Stimulated activated CD4-positive, alpha-beta T cell treated with anti-CD3 and anti-CD28 coated beads, Interleukin-1b, Interleukin-23, amount 100 ng/mL, for 4 hours (primary cell): ENCODE measurements at regions not wholly inside any gene's neighbourhood (a gene's known extent, or its start where the extent isn't known, plus 50 kb on each side); places are given as distances from the start of the nearest gene placed in this dataset.
"Not testable (repeated sequence)": the region's sequence is repeated elsewhere in the genome, so short reads cannot be mapped to it uniquely, and the experiment has no call there.

ENCODE experiments used
- DNase-seq, 2 donors: peaks; one replicate each; pipeline ENCODE4 v3.0.0-alpha.2; 2020; ENCODE audit warnings: low read depth in 2 of 2

DNA sequence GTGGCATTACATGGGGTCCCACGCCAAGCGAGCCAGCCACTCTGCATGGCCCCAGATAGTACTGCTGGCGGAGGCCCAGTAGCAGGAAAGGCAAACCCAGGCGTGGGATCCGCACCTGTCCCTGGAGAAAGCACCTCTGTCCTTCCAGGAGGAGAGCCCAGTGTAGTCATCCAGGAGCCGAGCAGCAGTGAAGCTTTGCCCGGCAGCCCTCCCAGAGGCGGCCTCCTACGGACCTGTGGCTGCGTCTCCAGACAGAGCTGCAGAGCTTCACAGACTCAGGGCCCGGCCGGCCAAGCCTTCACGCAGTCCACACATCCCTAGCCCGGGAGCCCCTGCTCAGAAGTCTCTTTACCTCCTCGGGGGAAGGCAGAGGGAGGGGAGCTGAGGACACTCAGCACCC, 100.8 kb upstream of the PPP1R26 start:
- no peak for DNase-seq

DNA sequence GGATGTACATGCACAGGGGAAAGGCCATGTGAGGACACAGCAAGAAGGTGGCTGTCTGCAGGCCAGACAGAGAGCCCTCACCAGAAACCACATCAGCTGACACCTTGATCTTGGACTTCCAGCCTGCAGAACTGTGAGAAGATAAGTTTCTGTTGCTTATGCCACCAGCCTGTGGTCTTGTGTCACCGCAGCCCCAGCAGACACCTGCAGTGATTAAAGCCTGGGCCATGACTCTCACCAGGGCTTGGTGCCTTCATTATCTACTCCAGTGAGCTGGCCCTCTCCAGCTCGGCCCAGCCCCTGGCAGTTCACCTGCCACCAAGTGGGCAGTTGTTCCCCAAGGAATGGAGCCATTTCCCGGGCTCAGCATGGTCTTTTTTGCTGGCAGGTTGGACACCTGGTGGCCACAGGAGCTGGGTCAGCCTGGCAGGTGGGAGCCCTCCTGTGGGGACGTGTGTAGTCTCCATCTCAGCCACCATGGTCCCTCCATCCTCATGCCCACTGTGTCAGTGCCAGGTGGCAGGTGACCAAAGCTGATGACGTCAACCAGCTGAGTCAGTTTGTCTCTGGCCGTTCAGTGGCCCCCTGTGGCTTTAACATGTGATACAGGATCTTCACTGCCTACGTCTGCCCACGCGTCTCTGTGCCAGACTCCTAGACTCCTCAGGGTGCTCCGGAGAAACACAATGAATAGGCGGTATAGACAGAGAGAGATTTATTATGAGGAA, 99.9 kb upstream of the PPP1R26 start:
- no peak for DNase-seq

DNA sequence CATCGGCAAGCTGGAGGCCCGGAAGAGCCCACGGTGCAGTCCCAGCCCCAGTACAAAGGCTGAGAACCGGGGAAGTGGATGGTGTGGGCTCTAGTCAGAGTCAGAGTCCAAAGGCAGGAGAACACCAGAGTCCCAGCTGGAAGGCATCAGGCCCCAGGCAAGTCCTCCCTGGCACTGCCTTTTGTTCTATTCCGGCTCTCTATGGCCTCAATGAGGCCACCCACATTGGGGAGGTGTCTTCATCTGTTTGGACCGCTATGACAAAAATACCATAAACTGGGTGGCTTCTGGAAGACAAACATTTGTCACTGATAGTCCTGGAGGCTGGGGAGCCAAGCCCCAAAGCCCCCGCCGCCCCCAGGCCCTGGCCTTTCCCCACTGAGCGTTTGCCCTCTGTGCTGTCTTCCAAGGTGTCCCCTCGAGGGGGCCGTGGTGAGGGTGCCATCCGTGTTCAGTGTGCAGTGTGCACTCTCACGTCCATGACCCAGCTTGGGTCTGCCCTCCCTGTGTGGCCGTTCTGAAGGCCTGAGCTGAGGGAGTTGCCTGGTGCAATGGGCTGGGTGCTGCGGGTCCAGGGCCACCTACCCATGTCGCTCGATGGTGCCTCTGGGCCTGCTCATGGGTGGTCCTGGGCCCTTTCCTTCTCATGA, 99.1 kb upstream of the PPP1R26 start:
- DNase-seq: no peak

DNA sequence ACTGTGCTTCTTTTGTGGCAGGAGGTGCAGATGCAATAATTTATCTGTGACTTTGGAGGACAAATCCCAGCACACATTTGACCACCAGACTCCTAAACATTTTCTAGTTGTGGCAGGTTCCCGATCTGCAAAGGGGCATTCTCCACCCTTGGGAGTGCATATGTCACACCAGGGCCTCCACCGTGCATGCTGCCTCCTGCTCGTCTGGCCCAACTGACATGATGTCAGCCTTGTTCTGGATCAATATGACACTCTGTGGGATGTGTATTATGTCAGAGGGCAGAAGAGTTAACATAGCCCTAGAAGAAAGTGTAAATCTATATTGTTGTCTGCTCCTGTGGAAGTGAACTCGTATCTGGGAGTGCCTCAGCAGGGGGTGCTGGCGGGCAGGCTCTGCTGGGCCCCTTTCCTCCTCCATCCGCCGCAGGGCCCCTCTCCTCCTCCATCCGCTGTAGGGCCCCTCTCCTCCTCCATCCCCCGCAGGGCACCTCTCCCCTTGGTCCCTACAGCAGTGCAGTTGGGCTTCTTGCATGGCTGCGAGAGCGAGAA, 97.7 kb upstream of the PPP1R26 start:
- DNase-seq: no peak

DNA sequence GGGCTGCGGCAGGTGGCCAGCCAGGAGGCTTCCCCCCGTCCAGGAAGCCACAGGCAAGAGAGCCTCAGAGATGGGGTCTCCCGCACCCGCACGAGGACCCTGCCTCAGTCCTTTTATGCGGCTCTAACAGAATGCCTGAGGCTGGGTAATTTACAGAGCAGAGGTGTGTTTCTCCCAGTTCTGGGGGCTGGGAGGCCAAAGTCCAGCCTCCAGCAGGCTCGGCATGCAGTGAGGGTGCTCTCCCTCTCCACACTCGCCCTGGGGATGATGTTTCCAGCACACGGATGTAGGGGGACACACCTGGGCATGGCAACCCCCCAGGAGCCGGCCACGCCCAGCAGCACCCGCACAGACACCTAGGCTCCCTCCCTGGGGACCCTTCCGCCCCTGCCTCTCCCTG, 95.4 kb upstream of the PPP1R26 start:
- DNase-seq: no peak

DNA sequence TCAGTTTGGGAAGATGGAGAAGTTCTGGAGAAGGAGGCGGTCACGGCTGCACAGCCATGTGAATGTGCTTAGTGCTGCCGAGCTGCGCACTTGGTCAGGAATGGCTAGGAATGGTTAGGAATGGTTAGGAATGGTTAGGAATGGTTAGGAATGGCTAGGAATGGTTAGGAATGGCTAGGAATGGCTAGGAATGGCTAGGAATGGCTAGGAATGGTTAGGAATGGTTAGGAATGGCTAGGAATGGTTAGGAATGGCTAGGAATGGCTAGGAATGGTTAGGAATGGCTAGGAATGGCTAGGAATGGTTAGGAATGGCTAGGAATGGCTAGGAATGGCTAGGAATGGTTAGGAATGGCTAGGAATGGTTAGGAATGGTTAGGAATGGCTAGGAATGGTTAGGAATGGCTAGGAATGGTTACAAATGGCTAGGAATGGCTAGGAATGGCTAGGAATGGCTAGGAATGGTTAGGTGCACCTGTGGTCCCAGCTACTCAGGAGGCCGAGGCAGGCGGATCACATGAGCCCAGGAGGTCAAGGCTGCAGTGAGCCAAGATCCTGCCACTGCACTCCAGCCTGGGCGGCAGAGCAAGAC, 94.7 kb upstream of the PPP1R26 start:
- not testable (repeated sequence) for DNase-seq

DNA sequence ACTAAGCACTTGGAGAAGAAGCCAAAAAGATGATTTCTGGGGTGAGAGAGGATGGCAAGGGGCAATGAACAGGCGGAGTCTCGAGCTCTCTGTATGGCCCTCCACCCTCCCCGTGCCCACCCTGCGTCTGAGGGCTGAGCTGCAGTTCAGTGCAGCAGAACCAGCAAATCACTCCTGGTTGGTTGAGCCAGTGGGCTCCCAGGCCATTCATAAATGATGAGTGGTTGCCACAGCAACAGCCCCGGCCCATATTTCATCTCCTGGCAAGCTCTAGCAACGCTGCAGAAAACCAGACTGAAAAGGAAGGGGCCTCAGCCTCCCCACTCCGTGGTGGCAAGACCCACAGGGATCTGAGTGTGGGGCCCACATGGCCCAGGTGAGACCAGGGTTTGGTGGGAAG, 93.8 kb upstream of the PPP1R26 start:
- no peak for DNase-seq

DNA sequence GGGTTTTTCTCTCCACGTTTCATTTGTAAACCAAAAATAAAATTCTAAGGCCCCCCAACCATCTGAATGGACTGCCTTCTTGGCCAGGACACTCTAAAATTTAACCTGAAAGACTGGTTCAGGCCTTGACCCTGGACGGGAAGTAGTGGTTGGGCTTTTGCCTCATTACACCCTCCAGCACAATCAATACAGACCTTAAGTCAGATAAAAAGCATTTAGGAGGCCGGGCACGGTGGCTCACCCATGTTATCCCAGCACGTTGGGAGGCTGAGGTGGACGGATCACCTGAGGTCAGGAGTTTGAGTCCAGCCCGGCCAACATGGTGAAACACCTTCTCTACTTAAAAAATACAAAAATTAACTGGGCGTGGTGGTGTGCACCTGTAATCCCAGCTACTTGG, 91.6 kb upstream of the PPP1R26 start:
- no peak for DNase-seq

DNA sequence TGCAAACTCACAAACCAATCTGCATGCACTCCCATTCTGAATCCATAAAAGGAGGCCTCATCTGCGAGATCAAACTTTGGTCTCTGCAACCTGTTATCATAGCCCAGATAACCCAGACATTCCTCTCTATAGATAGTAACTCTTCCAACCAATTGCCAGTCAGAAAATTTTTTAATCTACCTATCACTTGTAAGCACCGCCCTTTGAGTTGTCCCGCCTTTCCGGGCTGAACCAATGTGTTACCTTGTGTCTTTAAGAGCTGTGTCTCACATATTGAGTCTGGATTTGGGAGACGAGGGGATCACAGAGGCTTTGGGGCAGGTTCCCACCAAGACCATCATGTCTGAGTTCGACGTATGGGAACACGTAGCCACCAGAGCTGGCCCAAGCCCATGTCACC, 91.1 kb upstream of the PPP1R26 start:
- DNase-seq: no peak

DNA sequence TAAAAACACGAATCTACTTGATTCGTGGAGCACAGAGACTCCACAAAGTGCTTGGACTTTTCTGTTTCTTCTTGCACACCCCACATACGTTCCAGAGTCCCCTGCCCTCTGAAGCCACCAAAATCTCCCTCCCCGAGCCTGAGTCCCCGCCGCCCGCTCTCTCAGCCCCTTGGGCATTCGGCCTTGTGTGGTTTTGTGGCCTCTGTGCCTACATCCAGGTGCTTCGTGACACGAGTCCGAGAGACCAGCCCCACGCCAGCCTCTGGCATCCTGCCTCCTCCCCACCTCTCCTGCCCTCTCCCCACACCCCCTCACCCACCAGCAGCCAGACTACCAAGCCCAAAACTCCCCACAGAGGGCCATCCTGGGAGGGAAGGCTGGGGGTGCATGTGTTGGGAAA, 87.8 kb upstream of the PPP1R26 start:
- no peak for DNase-seq

DNA sequence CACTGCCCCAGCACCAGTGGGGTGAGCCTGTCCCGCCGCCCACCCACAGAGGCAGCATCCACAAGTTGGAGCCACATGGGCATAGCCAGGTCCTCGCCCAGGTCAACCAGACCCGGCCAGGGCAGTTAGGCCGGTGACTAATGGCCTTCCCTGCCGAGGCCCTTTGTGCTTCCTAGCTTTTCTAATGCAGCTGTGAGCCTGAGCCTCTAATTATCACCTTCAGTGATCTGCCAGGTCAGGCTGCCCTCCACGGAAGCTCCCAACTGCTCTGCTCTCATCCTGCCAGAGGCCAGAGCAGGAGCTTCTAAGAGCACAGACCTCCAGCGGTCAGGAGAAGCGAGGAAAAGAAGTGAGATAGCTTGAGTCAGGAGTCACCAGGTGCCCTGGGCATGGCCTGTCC, 87.1 kb upstream of the PPP1R26 start:
- DNase-seq: no peak

DNA sequence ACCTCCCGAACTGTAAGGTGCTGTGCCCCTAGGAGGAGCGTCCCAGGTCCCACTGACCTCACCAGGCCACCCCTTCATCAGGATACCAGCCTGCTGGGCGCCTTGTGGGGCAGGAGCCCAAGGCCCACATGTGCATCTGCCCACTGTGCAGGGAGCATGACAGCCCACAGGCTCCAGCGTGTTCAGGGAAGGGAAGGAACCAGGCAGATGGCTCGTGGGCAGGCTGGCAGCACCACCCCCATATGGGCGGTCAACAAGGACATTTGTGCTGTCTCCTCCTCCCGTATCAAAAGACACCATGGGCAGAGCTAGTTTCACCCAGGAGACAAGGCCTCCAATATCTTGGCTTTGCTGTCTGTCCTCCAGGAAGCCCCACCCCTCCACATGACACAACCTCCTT, 85.5 kb upstream of the PPP1R26 start:
- DNase-seq: no peak

DNA sequence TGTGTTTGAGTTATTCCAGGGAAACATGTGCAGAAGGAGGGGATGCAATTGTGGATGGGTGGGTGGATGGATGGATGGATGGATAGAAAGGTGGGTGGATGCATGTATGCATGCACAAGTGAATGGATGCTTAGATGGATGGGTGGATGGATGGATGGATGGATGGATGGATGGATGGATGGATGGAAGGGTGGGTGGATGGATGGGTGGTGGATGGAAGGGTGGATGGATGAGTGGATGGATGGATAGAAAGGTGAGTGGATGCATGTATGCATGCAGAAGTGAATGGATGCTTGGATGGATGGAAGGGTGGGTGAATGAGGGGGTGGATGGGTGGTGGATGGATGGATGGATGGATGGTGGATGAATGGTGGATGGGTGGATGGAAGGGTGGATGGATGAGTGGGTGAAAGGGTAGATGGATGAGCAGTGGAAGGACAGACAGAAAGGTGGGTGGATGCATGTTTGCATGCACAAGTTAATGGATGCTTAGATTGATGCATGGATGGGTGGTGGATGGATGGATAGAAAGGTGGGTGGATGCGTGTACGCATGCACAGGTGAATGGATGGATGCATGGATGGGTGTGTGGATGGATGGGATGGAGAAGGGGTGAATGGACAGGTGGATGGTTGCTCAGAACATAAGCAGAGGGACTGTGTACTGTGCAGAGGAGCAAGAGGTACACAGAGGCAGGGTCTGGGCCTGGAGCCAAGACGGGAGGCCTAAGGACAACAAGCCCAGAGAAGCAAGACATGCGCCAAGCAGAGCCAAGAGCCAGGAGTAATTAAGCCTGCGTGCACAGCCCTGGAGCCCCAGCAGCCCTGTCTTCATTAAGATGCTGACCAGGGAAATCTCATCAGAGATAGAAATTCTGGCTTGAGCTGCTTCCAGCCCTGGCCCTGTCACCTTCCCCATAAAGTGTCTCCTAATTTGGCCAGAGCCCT, 84.6 kb upstream of the PPP1R26 start:
- DNase-seq: no peak

DNA sequence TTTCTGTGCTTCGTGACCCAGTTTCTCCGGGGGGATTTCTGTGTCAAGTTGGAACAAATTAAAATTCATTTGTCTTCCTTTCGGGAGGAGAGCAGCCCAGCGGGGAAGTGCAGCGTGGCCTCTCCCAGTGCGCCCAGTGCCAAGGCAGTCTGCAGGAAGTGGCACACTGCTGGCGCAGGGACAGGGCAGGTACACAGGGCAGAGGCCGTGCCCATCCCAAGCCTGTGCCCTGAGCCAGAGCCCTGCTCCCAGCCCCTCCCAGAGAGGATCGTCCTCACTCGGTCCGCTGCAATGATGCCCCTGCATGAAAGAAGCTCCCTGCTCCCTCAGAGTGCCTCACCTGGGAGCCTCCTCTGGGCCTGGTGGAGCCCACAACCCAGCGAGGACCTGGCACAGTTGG, 82.4 kb upstream of the PPP1R26 start:
- no peak for DNase-seq

DNA sequence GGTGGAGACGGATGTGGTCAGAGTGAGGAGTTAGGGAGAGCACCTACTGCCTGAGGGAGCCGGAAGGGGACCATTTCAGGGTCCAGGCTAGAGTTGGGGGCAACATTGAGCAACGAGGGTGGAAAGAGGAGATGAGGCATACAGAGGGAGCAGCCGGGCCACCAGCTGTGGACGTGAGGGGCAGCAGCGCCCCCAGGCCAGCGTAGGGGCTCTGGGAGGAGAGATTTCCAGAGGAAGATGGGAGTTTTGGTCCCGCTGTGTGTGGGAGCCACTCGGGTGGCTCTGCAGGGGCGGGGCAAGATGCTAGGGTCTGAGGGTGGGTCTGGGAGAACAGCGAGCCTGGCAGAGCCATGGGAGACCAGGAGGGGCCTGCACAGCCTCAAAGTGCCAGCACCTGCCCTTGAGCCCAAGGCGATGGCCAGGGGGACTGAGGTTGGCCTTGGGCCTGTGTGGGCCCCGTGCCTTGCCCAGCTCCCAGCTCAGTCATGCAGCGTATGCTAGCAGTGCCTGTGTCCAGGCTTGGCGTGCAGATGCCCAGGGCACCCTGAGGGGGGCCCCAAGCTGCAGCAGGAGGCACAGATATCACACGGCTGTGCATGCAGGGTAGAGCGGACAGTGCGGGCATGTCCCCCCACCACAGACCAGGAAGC, 80.5 kb upstream of the PPP1R26 start:
- DNase-seq: no peak

DNA sequence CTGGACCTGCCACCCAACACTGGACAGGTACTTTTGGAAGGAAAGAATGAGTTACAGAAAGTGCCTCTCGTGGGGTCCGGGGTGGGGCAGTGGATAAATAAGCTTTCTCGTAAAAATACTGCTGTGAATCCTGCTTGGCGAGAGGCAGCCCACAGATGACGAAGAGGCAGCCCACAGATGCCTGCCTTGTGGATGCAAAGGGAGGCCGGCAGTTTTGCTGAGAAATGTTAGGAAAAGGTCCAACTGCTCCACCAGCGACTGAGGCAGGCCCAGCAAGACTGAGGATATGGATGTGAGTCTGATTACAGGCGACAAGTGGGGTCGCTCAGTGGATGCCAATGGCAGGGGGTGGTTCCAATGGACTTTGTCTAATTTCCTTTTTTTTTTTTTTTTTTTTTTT, 79.1 kb upstream of the PPP1R26 start:
- no peak for DNase-seq

DNA sequence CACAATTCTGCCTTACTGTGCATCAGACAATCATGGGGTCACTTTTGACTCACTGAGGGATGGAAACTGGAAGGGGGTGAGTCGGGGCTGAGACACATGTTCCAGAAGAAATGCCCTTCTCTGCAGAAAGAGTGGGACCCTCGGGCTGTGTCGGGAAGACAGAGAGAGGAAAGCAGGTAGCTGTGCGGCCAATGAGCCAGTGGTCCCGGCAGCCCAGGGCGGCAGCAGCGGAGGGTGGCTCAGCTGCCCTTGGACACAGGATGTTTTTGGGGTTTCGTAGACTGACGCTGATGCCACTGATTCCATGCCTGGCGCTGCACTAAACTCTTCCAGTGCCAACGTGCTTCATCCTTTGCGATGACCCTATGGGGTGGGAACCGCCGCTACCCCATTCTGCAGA, 78.4 kb upstream of the PPP1R26 start:
- DNase-seq: no peak

DNA sequence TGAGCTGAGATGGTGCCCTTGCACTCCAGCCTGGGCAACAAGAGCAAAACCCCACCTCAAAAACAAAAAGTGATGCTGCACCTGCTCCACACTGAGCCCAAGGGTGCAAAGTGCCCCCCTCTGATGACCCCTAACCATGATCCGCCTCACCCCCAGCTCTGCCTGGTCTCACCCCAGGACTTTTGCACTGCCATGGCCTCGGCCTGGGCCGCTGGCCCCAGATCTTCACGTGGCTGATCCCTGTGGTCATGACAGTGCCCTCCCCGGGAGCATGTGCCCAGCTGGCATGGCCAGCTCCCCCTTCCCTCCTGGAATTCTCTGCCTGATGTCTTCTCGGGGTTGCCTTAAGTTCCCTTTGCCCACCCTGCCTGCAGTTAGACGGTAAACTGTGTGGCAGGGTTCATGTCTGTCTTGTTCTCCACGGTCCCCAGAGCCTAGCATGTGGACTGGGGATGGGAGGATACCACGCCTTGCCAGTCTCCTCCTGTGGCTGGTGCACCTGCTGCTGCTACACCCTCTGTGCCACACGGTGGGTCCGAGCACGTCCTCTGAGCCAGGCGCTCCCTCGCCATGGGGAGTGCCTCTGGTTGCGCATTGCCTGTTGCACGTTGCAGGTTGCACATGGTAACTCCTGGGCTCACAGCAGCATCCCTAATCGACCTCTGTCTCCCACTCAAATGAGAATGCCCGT, 77.4 kb upstream of the PPP1R26 start:
- DNase-seq: no peak

DNA sequence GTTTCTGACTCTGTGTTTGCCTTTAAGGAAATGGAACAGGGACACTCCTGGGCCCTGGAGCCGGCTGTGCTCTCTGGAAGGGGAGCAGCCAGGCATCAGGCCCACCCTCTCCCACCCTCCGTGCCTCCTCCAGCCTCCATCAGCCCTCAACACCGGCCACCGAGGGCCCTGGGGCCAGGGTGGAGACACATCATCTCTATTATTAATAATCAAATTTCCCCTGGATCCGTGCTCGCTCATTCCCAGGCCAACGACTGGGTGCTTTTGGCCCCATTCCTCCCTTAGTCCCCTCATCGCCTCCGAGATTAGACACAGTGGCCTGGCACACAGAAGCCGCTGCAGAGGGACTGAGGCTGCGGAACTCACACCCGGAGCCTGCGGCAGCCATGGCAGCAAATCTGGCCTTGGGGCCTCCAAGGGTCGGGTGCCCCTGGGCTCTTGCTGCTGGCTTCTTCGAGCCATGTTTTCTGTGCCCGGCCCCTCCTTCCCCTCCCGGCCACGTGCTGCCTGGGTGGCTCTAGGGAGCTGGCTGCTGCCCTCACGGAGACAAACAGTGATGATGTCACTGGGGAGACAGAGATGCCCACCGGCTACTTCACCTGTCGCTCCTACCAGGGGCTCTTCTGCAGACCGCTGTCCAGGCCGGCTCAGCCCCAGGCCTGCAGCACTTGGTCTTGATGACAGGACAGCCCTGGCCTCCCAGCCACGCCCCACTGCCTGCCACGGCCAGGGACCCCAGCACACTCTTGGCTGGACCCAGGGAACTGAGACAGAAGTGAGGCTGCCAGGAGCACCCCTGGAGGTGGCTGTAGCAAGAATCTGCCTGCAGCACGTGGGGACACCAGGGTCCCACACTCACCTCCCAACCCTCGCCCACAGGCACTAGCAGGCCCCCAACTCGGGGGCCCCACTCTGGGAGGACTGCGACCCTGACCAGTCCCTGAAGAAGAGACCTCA, 76.6 kb upstream of the PPP1R26 start:
- no peak for DNase-seq
